GM19468 (cell line): ENCODE measurements at regions not wholly inside any gene's neighbourhood (a gene's known extent, or its start where the extent isn't known, plus 50 kb on each side); places are given as distances from the start of the nearest gene placed in this dataset.
"Not testable (repeated sequence)": the region's sequence is repeated elsewhere in the genome, so short reads cannot be mapped to it uniquely, and the experiment has no call there.

Experiments used
- ATAC-seq: cut with Tn5 transposase; IDR thresholded peaks from one replicate; pipeline ENCODE4 v1.9.1; 2021; ENCODE audit warnings: mild to moderate bottlenecking, moderate library complexity, moderate number of reproducible peaks; ENCODE audit not compliant: unreplicated experiment; ENCODE audit errors: extremely low read depth

DNA sequence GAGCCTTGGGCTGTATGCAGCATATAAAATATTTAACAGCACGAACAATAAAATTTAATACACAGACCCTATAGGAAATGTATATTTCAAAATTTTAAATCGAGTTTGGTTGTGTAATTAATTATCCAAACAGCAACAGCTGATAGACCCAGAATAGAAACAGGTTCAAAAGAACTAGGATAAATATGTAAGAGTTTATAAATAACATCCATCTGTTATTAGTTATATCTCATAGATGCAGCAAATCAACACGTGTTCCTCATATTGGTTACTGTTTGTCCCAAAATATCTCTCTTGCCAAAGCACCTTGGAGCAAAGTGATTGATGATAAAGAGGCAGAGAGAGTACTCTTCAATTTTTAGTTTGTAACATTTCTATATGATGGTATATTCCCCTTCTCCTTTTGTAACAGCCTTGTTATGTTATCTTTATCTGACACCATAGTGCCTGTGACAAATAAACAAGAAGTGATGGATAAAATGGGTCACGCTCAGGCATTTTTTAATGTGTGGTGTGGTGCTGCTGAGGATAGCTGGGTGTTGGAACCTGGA, 260.6 kb upstream of the NBEA start:
- ATAC-seq, result no peak

DNA sequence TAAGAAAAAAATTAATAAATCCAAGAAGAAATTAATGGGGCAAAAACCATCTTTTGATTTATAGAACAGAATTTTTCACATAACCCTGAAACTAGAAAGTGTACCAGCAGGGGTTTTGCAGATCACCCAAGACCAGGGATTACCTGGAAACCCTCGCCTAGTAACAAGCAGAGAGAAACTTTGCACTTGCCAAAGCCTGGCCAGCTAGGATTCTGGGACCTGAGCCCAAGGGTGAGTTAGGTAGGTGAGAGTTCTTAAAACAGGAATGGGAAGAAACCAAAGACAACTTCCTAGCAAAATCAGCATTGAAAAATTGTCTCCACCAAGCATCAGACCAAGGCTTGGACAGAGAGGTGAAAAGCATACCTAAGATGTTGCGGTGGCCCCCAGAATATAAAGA, 247.0 kb upstream of the NBEA start:
- ATAC-seq, result no peak

DNA sequence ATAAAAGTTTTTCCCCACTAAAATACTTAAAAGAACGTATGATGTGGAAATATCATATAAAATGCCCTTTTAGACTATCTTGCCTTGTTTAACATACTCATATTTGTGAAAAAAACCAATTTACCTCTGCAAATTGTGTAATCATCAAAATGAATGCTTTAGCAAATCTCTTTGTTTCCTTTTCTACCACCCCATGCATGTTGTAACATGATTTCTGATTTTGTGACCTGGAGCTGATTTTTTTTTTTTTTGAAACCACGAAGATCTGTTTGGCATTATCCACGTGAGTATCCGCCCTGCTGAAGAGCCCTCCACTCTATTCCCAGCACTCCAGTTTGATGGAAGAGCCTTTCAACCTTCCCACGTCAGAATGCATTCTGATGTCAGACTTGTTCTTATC, 245.8 kb upstream of the NBEA start:
- no peak for ATAC-seq

DNA sequence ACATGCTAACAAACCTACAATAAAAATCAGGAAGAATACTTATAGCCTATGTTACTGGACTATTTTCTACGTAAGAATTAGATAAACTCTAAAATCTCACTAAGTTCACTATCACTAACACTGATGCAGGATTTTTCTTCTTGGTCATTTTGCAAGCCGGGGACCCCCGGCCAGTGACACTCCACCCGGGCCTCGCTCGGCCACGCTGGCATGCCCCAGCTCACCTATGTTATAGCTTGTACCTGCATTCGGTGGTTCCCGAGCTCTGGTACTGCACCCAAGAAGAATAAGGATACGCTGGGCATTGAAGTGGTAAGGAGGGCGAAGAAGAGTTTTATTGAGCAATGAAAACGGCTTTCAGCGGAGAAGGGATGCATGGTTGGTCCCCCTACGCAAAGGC, 245.3 kb upstream of the NBEA start:
- no peak for ATAC-seq

- no peak for ATAC-seq
These were observed 243.1 kb upstream of the NBEA start for GRCh38 chr13:34698945-34699344.

DNA sequence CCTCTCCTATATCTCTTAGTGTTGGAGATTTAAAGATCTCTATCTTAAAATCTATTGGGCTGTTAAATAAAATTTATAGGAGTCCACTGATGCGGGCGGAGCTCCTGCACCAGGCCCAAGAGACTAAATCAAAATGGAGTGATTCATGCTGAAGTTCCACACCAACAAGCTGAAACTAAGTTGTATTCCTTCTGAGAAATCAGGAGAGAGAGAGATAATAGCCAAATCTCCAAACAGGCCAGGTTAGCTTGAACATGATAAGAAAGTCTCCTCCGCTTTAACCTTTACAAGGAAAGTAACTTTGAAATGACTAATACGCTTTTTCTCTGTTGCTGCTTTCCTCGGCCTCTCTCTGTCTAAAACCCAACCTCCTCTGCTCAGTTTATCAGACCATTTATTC, 241.9 kb upstream of the NBEA start:
- no peak for ATAC-seq

DNA sequence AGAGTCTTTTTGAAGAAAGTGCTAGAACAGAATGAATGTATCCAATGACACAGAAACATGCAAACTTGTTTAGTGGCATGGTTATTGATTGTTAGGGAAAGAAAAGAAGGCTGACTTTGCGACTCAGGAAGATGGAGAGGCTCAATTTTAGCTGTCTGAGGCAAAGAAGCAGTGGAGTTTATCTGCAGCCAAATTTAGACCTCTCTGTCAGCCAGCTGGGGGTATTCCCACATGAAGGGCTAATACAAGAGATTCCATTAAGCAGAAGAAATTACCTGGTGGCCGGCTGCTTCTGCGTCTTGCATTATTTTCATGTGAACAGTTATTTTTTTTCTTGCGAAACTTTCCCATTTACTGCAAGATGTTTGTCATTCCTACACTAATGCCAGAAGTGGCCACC, 240.2 kb upstream of the NBEA start:
- no peak for ATAC-seq

GRCh38 chr13:34708566-34709313, 233.3 kb upstream of the NBEA start:
- ATAC-seq, result no peak

GRCh38 chr13:34719060-34719875, 222.8 kb upstream of the NBEA start:
- ATAC-seq, result no peak

- ATAC-seq, result no peak
These were observed 221.5 kb upstream of the NBEA start for GRCh38 chr13:34720618-34721017.

DNA sequence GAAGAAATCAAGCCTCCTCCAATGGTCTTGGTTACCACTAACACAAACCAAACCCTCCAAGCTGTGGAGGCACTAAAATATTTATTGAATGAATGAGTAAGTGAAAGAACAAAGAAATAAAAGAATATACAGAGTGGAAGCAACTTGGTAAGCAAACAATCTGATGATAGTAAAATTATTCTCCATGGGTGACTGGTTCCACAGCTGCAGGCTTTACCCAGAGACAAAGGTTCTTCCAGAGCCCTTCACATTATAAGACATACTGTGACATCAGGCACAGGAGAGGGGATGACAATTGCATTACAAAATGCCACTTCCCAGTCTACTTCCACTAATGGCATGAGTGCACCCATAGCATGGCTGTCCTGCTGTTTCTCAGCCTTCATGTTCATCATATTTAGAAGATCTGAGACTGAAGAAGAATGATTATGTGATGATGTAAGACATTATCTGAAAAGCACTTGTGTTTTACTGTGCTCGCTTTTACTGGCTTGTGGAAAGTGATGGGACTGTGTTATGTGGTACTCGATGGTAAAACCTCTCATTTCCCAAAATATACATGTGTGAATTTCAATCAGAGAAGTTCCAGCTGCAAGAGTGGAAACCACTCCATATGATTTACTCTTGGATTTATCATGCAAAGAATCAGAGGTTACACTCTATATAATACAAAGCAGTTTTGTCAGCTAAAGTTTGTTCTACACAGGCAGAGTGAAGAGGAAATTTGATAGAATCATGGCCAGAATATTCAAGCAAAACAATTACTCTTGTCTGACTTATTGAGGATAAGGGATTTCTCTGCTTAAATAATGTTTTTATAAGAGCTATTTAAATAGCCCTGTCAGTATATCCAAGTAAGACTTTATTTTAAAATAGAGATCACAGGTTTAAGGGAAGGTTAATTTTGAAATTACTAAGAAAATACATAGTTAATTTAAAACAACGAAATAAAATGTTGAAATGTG, 220.2 kb upstream of the NBEA start:
- ATAC-seq, result no peak

- no peak for ATAC-seq
These were observed 219.1 kb upstream of the NBEA start for GRCh38 chr13:34722922-34723321.

DNA sequence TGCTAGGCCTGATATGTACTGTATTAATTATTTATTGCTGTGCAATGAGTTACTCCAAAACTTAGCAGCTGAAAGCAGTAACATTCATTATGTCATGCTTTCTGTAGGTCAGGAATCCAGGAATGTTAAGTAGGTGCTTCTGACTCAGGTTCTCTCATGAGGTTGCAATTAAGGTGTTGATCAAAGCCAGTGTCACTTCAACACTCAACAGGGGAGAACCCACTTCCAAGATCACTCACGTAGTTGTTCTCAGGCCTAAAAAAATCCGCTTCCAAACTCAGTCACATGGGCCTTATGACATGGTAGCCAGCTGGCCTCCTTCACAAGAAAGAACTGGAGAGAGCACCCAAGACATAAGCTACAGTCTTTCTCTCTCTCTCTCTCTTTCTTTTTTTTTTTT, 211.1 kb upstream of the NBEA start:
- no peak for ATAC-seq

DNA sequence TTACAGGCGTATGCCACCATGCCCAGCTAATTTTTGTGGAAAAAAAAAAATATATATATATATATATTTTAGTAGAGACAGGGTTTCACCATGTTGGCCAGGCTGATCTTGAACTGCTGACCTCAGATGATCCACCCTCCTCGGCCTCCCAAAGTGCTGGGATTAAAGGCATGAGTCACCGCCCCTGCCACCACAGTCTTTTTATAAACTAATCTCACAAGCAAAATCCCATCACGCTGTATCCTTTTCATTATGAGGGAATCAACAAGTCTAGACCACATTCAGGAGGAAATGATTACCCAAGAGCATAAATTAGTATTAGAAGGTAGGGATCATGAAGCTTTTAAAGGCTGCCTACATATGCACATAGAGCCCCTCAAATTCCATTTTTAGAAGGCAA, 210.6 kb upstream of the NBEA start:
- no peak for ATAC-seq

DNA sequence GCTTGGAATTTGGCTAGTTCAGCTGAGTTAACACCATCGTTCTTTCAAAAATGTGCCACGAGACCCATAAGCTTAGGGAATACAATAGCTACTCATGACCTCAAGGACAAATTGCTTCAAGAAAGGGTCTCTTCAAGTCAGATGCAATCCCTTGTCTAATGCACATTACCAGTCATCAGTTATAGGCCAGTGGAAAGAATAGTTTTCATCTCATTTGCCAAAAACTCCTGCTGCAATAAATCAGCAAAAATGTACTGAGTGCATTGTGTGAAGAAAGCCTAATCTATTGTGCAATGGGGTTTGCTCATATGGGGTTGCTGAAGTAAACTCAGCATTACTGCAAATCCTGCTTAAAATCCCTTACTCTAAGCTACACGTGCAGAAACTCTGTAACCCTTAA, 208.3 kb upstream of the NBEA start:
- ATAC-seq, result no peak

GRCh38 chr13:34734932-34735331, 207.1 kb upstream of the NBEA start:
- ATAC-seq, result no peak

- ATAC-seq, result no peak
These were observed 203.6 kb upstream of the NBEA start for GRCh38 chr13:34738254-34738992.

DNA sequence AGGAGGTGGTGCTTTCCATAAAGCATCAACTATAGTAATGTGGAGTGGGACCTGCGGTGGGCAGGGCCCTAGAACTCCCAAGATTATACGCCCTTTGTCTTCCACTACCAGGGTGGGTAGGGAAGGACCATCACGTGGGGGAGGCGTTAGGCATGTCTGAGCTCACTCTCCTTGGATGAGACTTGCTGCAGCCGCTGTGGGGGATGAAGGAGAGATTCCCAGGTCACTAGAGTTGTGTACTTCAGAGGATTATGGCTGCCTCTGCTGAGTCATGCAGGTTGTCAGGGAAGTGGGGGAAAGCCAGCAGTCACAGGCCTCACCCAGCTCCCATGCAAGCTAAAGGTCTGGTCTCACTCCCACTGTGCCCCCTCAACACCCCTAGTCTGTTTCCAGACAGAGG, 195.0 kb upstream of the NBEA start:
- ATAC-seq, result not testable (repeated sequence)

DNA sequence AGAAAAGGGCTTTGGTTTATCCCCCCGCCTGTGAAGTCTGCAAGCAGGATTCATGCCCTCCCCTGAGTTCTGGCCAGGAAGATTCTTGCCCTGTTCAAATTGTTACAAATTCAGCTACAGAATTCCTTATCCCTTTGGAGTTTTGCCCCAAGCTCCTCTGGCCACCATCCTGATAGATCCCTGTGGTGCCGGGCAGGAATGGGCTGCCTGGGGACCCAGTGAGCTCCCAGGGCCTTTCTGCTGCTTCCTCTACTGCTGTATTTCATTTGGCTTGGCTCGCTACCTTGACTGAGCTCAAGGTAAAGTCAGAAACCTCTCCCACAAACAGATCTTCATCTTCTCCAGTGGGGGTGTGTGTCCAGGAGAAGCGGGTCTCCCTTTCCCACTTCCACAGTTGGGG, 194.6 kb upstream of the NBEA start:
- no peak for ATAC-seq

- ATAC-seq, result no peak
These were observed 194.0 kb upstream of the NBEA start for GRCh38 chr13:34748073-34748472.
